ENCODE measurements at regions not wholly inside any gene's neighbourhood (a gene's known extent, or its start where the extent isn't known, plus 50 kb on each side); places are given as distances from the start of the nearest gene placed in this dataset.

- no peak for DNase-seq
- TF ChIP-seq EZH2 (IDR thresholded peaks at IDR 0.05; ENCODE audit: low read depth) (no peak), CTCF (conservative IDR thresholded peaks at IDR 0.05) (no peak)
- Histone ChIP-seq H3K79me2 (ENCODE audit: low read depth) (no peaks in the 10 kb centered on the region), H3K9me3 (ENCODE audit: insufficient read depth, low read depth) (no peaks in the 10 kb centered on the region), H3K9me2 (ENCODE audit: insufficient read depth) (no peaks in the 10 kb centered on the region), H3K27ac (no peak overlapping the region), H3K27me3 (ENCODE audit: insufficient read depth, low read depth) (no peaks in the 10 kb centered on the region), H3K4me2 (no peak overlapping the region), H3K4me3 (no peak overlapping the region), H4K20me1 (ENCODE audit: insufficient read depth) (no peaks in the 10 kb centered on the region), H3K36me3 (ENCODE audit: low read depth) (no peaks in the 10 kb centered on the region), H3F3A (ENCODE audit: insufficient read depth, low read depth) (peaks cover 6% of the 10 kb centered on the region; the same call in 1 of the 2 replicates), H2AFZ (no peak overlapping the region), H3K4me1 (replicated peaks; ENCODE audit: insufficient read depth) (peaks cover 25% of the 10 kb centered on the region)
- ChIA-PET POLR2A (ENCODE audit: unreplicated experiment) (no interaction called here), CTCF (no interaction called here)
- intact Hi-C loops (cut with micrococcal nuclease; ENCODE audit: unreplicated experiment) = no loop called here
- BruUV-seq (replicated peaks) = no TSS peak
Observed at GRCh38 chr2:37554155-37554510, 117.3 kb downstream of the CDC42EP3 start.

- H3K27ac ChIP-seq = no peak overlapping the region
- no peak overlapping the region for H3K4me2 ChIP-seq
- no peak for TF ChIP-seq CTCF (conservative IDR thresholded peaks at IDR 0.05)
- no peak for TF ChIP-seq EZH2 (IDR thresholded peaks at IDR 0.05; ENCODE audit: low read depth)
- CTCF ChIA-PET = no interaction called here
- H2AFZ ChIP-seq = no peak overlapping the region
- DNase-seq = no peak
- intact Hi-C loops (cut with micrococcal nuclease; ENCODE audit: unreplicated experiment) = no loop called here
- no peak overlapping the region for H3K4me3 ChIP-seq
- peaks cover 25% of the 10 kb centered on the region for H3K4me1 ChIP-seq (replicated peaks; ENCODE audit: insufficient read depth)
- no peaks in the 10 kb centered on the region for H3K9me3 ChIP-seq (ENCODE audit: insufficient read depth, low read depth)
- BruUV-seq (replicated peaks) = no TSS peak
- H3K27me3 ChIP-seq (ENCODE audit: insufficient read depth, low read depth) = no peaks in the 10 kb centered on the region
- H3K79me2 ChIP-seq (ENCODE audit: low read depth) = no peaks in the 10 kb centered on the region
- no peaks in the 10 kb centered on the region for H3K36me3 ChIP-seq (ENCODE audit: low read depth)
- H4K20me1 ChIP-seq (ENCODE audit: insufficient read depth) = no peaks in the 10 kb centered on the region
- H3F3A ChIP-seq (ENCODE audit: insufficient read depth, low read depth) = peaks cover 6% of the 10 kb centered on the region; the same call in 1 of the 2 replicates
- H3K9me2 ChIP-seq (ENCODE audit: insufficient read depth) = no peaks in the 10 kb centered on the region
- POLR2A ChIA-PET (ENCODE audit: unreplicated experiment) = no interaction called here
Observed at GRCh38 chr2:37554687-37555086, 116.8 kb downstream of the CDC42EP3 start.

- BruUV-seq (replicated peaks) = no TSS peak
- Histone ChIP-seq H3K27me3 (ENCODE audit: insufficient read depth, low read depth) (no peaks in the 10 kb centered on the region), H3K27ac (no peak overlapping the region), H3K9me2 (ENCODE audit: insufficient read depth) (no peaks in the 10 kb centered on the region), H3K36me3 (ENCODE audit: low read depth) (no peaks in the 10 kb centered on the region), H3K9me3 (ENCODE audit: insufficient read depth, low read depth) (peaks cover under 1% of the 10 kb centered on the region), H3K4me1 (replicated peaks; ENCODE audit: insufficient read depth) (peaks cover 25% of the 10 kb centered on the region), H4K20me1 (ENCODE audit: insufficient read depth) (no peaks in the 10 kb centered on the region), H2AFZ (no peak overlapping the region), H3K4me2 (peak overlapping the region; percentile 11; the same call in 1 of the 2 replicates), H3K79me2 (ENCODE audit: low read depth) (no peaks in the 10 kb centered on the region), H3K4me3 (no peak overlapping the region), H3F3A (ENCODE audit: insufficient read depth, low read depth) (peaks cover 7% of the 10 kb centered on the region; the same call in 1 of the 2 replicates)
- TF ChIP-seq EZH2 (IDR thresholded peaks at IDR 0.05; ENCODE audit: low read depth) = no peak
- TF ChIP-seq CTCF (conservative IDR thresholded peaks at IDR 0.05) = no peak
- intact Hi-C loops (cut with micrococcal nuclease; ENCODE audit: unreplicated experiment) = no loop called here
- CTCF ChIA-PET = no interaction called here
- POLR2A ChIA-PET (ENCODE audit: unreplicated experiment) = no interaction called here
- DNase-seq = no peak
Observed at GRCh38 chr2:37555457-37555856, 116.0 kb downstream of the CDC42EP3 start.
